ENCODE measurements at regions not wholly inside any gene's neighbourhood (a gene's known extent, or its start where the extent isn't known, plus 50 kb on each side); places are given as distances from the start of the nearest gene placed in this dataset.

GRCh38 chr7:10468908-10469307 is 504.8 kb upstream of the PHF14 start:
- WGBS, 2 donors: 78 to 79% methylated on average over 6 of the region's 6 CpGs
- Histone ChIP-seq H3K4me3 (no peak overlapping the region), H3K4me1 (no peaks in the 10 kb centered on the region), H3K27me3 (no peaks in the 10 kb centered on the region), H3K36me3 (no peaks in the 10 kb centered on the region), H3K9me3 (no peaks in the 10 kb centered on the region), H3K27ac (no peak overlapping the region)
- TF ChIP-seq CTCF (IDR thresholded peaks at IDR 0.05): no peak
- intact Hi-C loops (cut with DNase I): no loop called here
- no peak for DNase-seq
- ATAC-seq: no peak

DNA sequence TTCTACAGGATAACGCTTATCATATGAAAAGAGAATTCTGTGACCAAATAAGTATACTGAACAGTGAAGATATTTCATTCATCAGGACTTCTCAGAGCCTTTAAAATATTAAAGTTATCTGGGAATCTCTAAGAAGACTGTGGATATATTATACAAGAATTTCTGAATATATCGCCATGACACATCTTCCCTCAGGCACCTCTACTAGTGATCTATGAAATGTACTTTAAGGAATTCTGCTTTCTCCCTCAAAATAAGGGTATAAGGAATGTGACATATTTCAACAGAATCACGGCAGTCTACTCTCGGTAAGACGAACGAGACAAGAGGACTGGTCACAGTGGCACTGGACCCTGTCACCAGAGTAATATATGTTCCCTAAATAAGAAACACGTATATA is 504.2 kb upstream of the PHF14 start:
- no peak overlapping the region for H3K4me3 ChIP-seq
- ATAC-seq: no peak
- H3K9me3 ChIP-seq: no peaks in the 10 kb centered on the region
- no peak for DNase-seq
- no peak overlapping the region for H3K27ac ChIP-seq
- intact Hi-C loops (cut with DNase I): no loop called here
- 61 to 62% methylated on average over 7 of the region's 7 CpGs for WGBS, 2 donors
- TF ChIP-seq CTCF (IDR thresholded peaks at IDR 0.05): no peak
- no peaks in the 10 kb centered on the region for H3K4me1 ChIP-seq
- no peaks in the 10 kb centered on the region for H3K27me3 ChIP-seq
- no peaks in the 10 kb centered on the region for H3K36me3 ChIP-seq

- intact Hi-C loops (cut with DNase I): no loop called here
- ATAC-seq (no peak), DNase-seq (no peak)
- Histone ChIP-seq H3K9me3 (no peaks in the 10 kb centered on the region), H3K27me3 (peaks cover 0 to 3% (median 0%) of the 10 kb centered on the region in 7 donors), H3K27ac (no peak overlapping the region), H3K4me1 (no peaks in the 10 kb centered on the region), H3K36me3 (no peaks in the 10 kb centered on the region), H3K4me3 (no peak overlapping the region)
- TF ChIP-seq CTCF (IDR thresholded peaks at IDR 0.05): no peak
- WGBS, 2 donors: 60 to 73% methylated on average over 2 of the region's 2 CpGs
These were observed 502.2 kb upstream of the PHF14 start for GRCh38 chr7:10471280-10472058.

DNA sequence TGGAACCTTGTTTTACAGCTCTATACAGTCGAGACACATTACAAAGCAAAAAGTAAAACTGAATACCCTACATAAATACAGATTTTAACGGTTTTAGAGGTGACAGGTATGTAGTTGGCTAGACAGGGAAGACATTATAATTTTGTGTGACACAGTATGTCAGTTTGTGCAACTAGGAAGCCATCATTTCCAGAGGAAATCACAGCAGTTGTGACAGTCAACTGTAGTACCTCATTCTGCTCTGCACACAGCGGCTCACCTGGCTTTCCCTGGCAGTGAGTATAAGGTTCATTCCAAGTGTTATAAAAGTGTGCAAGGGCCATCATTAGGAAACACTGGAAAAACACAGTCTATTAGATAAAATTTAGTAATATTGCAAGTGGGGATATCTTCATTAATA is 501.6 kb upstream of the PHF14 start:
- H3K27ac ChIP-seq: no peak overlapping the region
- peaks cover 0 to 3% (median 0%) of the 10 kb centered on the region in 7 donors for H3K27me3 ChIP-seq
- WGBS, 2 donors: 73 to 77% methylated on average over 3 of the region's 3 CpGs
- no peak for TF ChIP-seq CTCF (IDR thresholded peaks at IDR 0.05)
- no peak overlapping the region for H3K4me3 ChIP-seq
- H3K9me3 ChIP-seq: no peaks in the 10 kb centered on the region
- H3K4me1 ChIP-seq: no peaks in the 10 kb centered on the region
- no peaks in the 10 kb centered on the region for H3K36me3 ChIP-seq
- DNase-seq: no peak
- no peak for ATAC-seq
- intact Hi-C loops (cut with DNase I): no loop called here

Measured in heart right ventricle (tissue), 16 donors.